HEK293 (cell line): ENCODE measurements at regions not wholly inside any gene's neighbourhood (a gene's known extent, or its start where the extent isn't known, plus 50 kb on each side); places are given as distances from the start of the nearest gene placed in this dataset.

ENCODE experiments used
- KLF1 ChIP-seq: fragments of 450-650 bp; formaldehyde crosslinking; IDR thresholded peaks from 2 replicates; pipeline ENCODE4 v1.5.1; 2016; ENCODE audit warnings: missing biosample characterization, missing genetic modification characterization
- ZBTB7A ChIP-seq: fragments of 450-650 bp; formaldehyde crosslinking; IDR thresholded peaks from 2 replicates; pipeline ENCODE4 v1.5.1; 2016; ENCODE audit warnings: low read depth, missing biosample characterization, missing genetic modification characterization
- ZFP3 ChIP-seq: fragments of 450-650 bp; formaldehyde crosslinking; IDR thresholded peaks from 2 replicates; pipeline ENCODE4 v1.5.1; 2016; ENCODE audit warnings: low read depth, missing biosample characterization, missing genetic modification characterization
- ZNF146 ChIP-seq: fragments of 450-650 bp; formaldehyde crosslinking; IDR thresholded peaks from 2 replicates; pipeline ENCODE4 v1.5.1; 2016; ENCODE audit warnings: missing biosample characterization, missing genetic modification characterization
- ZNF274 ChIP-seq, 2 experiments: fragments of 200-500 bp in 1 of 2; fragments of 450-650 bp in 1 of 2; sonication (Bioruptor generic) in 1 of 2; formaldehyde crosslinking in 1 of 2; IDR thresholded peaks; 2 replicates each; pipeline versions ENCODE4 v1.5.1 to v1.6.1; 2014 to 2016; ENCODE audit warnings: borderline replicate concordance in 1 of 2, inconsistent platforms in 1 of 2, low read length in 1 of 2, missing biosample characterization in 1 of 2, missing genetic modification characterization in 1 of 2
- ZNF530 ChIP-seq: fragments of 450-650 bp; formaldehyde crosslinking; IDR thresholded peaks from 2 replicates; pipeline ENCODE4 v1.5.1; 2016; ENCODE audit warnings: low read depth, missing biosample characterization, missing genetic modification characterization
- ZNF776 ChIP-seq: fragments of 450-650 bp; formaldehyde crosslinking; IDR thresholded peaks from 2 replicates; pipeline ENCODE4 v1.5.0; 2017; ENCODE audit warnings: missing biosample characterization, missing genetic modification characterization, borderline replicate concordance
- TF ChIP-seq, protein P1 (sequence below): fragments of 450-650 bp; formaldehyde crosslinking; IDR thresholded peaks from 2 replicates; pipeline ENCODE4 v1.5.1; 2016; ENCODE audit warnings: missing biosample characterization, missing genetic modification characterization
- TF ChIP-seq, protein P2 (sequence below): fragments of 450-650 bp; formaldehyde crosslinking; IDR thresholded peaks from 2 replicates; pipeline ENCODE4 v1.5.1; 2016; ENCODE audit warnings: missing biosample characterization, missing genetic modification characterization
- TF ChIP-seq, protein P3 (sequence below): fragments of 450-650 bp; formaldehyde crosslinking; conservative IDR thresholded peaks from 2 replicates; pipeline ENCODE4 v1.5.1; 2016; ENCODE audit warnings: low read depth, missing biosample characterization, missing genetic modification characterization
- TF ChIP-seq, protein P4 (sequence below): fragments of 450-650 bp; formaldehyde crosslinking; IDR thresholded peaks from 2 replicates; pipeline ENCODE4 v1.5.1; 2017; ENCODE audit warnings: missing biosample characterization, mild to moderate bottlenecking, missing genetic modification characterization, moderate library complexity

DNA sequence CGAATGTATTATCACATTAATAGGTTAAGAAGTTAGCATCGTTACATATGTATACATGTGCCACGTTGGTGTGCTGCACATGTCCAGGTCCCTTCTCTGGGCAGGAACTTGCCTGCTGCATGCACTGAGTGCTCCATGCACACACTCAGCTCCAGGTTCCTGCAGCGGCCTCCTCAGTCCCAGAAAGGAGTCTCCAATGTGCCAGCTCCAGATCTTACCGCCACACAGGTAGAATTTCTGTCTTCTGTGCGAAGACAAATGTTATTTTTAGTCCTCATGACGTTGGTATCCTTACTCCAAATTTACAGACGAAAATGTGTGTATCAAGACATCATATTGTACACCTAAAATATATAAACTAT, 127.1 kb downstream of the GALR1 start:
- TF ChIP-seq ZNF146 (no peak), ZNF776 (tag by site-specific recombination) (no peak), ZNF274 (IDR thresholded peaks at IDR 0.05; ENCODE audit: low read length) (no peak), ZNF274 (tag by site-specific recombination; IDR thresholded peaks at IDR 0.05; ENCODE audit: borderline replicate concordance) (no peak), ZFP3 (tag by site-specific recombination) (no peak), ZBTB7A (tag by site-specific recombination) (no peak), ZNF530 (tag by site-specific recombination) (no peak), KLF1 (tag by site-specific recombination) (no peak)
- TF ChIP-seq, protein P1, sequence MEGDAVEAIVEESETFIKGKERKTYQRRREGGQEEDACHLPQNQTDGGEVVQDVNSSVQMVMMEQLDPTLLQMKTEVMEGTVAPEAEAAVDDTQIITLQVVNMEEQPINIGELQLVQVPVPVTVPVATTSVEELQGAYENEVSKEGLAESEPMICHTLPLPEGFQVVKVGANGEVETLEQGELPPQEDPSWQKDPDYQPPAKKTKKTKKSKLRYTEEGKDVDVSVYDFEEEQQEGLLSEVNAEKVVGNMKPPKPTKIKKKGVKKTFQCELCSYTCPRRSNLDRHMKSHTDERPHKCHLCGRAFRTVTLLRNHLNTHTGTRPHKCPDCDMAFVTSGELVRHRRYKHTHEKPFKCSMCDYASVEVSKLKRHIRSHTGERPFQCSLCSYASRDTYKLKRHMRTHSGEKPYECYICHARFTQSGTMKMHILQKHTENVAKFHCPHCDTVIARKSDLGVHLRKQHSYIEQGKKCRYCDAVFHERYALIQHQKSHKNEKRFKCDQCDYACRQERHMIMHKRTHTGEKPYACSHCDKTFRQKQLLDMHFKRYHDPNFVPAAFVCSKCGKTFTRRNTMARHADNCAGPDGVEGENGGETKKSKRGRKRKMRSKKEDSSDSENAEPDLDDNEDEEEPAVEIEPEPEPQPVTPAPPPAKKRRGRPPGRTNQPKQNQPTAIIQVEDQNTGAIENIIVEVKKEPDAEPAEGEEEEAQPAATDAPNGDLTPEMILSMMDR = no peak
- TF ChIP-seq, protein P2, sequence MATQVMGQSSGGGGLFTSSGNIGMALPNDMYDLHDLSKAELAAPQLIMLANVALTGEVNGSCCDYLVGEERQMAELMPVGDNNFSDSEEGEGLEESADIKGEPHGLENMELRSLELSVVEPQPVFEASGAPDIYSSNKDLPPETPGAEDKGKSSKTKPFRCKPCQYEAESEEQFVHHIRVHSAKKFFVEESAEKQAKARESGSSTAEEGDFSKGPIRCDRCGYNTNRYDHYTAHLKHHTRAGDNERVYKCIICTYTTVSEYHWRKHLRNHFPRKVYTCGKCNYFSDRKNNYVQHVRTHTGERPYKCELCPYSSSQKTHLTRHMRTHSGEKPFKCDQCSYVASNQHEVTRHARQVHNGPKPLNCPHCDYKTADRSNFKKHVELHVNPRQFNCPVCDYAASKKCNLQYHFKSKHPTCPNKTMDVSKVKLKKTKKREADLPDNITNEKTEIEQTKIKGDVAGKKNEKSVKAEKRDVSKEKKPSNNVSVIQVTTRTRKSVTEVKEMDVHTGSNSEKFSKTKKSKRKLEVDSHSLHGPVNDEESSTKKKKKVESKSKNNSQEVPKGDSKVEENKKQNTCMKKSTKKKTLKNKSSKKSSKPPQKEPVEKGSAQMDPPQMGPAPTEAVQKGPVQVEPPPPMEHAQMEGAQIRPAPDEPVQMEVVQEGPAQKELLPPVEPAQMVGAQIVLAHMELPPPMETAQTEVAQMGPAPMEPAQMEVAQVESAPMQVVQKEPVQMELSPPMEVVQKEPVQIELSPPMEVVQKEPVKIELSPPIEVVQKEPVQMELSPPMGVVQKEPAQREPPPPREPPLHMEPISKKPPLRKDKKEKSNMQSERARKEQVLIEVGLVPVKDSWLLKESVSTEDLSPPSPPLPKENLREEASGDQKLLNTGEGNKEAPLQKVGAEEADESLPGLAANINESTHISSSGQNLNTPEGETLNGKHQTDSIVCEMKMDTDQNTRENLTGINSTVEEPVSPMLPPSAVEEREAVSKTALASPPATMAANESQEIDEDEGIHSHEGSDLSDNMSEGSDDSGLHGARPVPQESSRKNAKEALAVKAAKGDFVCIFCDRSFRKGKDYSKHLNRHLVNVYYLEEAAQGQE (tag by site-specific recombination) = no peak
- TF ChIP-seq, protein P3, sequence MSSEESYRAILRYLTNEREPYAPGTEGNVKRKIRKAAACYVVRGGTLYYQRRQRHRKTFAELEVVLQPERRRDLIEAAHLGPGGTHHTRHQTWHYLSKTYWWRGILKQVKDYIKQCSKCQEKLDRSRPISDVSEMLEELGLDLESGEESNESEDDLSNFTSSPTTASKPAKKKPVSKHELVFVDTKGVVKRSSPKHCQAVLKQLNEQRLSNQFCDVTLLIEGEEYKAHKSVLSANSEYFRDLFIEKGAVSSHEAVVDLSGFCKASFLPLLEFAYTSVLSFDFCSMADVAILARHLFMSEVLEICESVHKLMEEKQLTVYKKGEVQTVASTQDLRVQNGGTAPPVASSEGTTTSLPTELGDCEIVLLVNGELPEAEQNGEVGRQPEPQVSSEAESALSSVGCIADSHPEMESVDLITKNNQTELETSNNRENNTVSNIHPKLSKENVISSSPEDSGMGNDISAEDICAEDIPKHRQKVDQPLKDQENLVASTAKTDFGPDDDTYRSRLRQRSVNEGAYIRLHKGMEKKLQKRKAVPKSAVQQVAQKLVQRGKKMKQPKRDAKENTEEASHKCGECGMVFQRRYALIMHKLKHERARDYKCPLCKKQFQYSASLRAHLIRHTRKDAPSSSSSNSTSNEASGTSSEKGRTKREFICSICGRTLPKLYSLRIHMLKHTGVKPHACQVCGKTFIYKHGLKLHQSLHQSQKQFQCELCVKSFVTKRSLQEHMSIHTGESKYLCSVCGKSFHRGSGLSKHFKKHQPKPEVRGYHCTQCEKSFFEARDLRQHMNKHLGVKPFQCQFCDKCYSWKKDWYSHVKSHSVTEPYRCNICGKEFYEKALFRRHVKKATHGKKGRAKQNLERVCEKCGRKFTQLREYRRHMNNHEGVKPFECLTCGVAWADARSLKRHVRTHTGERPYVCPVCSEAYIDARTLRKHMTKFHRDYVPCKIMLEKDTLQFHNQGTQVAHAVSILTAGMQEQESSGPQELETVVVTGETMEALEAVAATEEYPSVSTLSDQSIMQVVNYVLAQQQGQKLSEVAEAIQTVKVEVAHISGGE (tag by site-specific recombination) = no peak
- TF ChIP-seq, protein P4, sequence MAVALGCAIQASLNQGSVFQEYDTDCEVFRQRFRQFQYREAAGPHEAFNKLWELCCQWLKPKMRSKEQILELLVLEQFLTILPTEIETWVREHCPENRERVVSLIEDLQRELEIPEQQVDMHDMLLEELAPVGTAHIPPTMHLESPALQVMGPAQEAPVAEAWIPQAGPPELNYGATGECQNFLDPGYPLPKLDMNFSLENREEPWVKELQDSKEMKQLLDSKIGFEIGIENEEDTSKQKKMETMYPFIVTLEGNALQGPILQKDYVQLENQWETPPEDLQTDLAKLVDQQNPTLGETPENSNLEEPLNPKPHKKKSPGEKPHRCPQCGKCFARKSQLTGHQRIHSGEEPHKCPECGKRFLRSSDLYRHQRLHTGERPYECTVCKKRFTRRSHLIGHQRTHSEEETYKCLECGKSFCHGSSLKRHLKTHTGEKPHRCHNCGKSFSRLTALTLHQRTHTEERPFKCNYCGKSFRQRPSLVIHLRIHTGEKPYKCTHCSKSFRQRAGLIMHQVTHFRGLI (tag by site-specific recombination) = no peak
